ENCODE measurements at regions not wholly inside any gene's neighbourhood (a gene's known extent, or its start where the extent isn't known, plus 50 kb on each side); places are given as distances from the start of the nearest gene placed in this dataset.

DNA sequence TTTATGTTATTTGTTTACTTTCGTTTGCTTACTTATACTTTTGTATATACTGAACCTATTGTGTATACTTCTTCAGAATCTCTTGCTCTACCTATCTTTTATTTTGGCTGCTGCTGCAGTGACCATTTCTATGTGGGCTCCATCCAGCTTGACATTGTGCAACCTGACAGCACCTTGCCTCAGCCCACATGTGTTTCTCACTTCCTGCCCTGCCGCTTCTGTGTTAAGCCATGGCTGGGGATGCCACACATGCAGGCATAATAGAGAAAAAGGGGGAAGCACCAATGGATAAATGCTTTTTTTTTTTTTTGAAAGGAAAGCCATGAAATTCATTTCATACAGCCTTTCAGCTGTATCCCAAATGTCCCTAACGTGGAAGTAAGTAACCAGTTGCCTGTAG is 147.6 kb downstream of the RBM26 start:
- TF ChIP-seq, protein P1, sequence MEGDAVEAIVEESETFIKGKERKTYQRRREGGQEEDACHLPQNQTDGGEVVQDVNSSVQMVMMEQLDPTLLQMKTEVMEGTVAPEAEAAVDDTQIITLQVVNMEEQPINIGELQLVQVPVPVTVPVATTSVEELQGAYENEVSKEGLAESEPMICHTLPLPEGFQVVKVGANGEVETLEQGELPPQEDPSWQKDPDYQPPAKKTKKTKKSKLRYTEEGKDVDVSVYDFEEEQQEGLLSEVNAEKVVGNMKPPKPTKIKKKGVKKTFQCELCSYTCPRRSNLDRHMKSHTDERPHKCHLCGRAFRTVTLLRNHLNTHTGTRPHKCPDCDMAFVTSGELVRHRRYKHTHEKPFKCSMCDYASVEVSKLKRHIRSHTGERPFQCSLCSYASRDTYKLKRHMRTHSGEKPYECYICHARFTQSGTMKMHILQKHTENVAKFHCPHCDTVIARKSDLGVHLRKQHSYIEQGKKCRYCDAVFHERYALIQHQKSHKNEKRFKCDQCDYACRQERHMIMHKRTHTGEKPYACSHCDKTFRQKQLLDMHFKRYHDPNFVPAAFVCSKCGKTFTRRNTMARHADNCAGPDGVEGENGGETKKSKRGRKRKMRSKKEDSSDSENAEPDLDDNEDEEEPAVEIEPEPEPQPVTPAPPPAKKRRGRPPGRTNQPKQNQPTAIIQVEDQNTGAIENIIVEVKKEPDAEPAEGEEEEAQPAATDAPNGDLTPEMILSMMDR (IDR thresholded peaks at IDR 0.05) = no peak
- TF ChIP-seq POLR2A (IDR thresholded peaks at IDR 0.05) (no peak), POLR2AphosphoS5 (IDR thresholded peaks at IDR 0.05) (no peak), EP300 (IDR thresholded peaks at IDR 0.05; ENCODE audit: low read depth) (no peak)

Data from transverse colon (tissue), 4 donors.